HG02798 (cell line): ENCODE measurements at regions not wholly inside any gene's neighbourhood (a gene's known extent, or its start where the extent isn't known, plus 50 kb on each side); places are given as distances from the start of the nearest gene placed in this dataset.

Experiments
- ATAC-seq: cut with Tn5 transposase; IDR thresholded peaks from one replicate; pipeline ENCODE4 v1.9.1; 2021; ENCODE audit warnings: mild to moderate bottlenecking; ENCODE audit not compliant: unreplicated experiment, poor library complexity

- no peak for ATAC-seq
Observed at GRCh38 chr1:186620566-186621350, 59.5 kb downstream of the PTGS2 start.

GRCh38 chr1:186618401-186619170 is 61.6 kb downstream of the PTGS2 start:
- ATAC-seq, result peak; percentile 100

GRCh38 chr1:186617926-186618325 is 62.3 kb downstream of the PTGS2 start:
- peak; percentile 3 for ATAC-seq

GRCh38 chr1:186616511-186616910 is 63.7 kb downstream of the PTGS2 start:
- no peak for ATAC-seq

- ATAC-seq, result no peak
Observed at GRCh38 chr1:186615332-186615731, 64.9 kb downstream of the PTGS2 start.

- ATAC-seq, result no peak
Observed at GRCh38 chr1:186611156-186611555, 69.1 kb downstream of the PTGS2 start.

- ATAC-seq, result no peak
Observed at GRCh38 chr1:186609183-186609582, 71.0 kb downstream of the PTGS2 start.

- ATAC-seq, result peak; percentile 86
Observed at GRCh38 chr1:186605762-186606350, 74.4 kb downstream of the PTGS2 start.

GRCh38 chr1:186595969-186596368 is 84.3 kb downstream of the PTGS2 start:
- peak; percentile 38 for ATAC-seq

- no peak for ATAC-seq
Observed at GRCh38 chr1:186578325-186579016, 101.8 kb downstream of the PTGS2 start.

- no peak for ATAC-seq
Observed at GRCh38 chr1:186577633-186578032, 102.6 kb downstream of the PTGS2 start.

GRCh38 chr1:186577216-186577615 is 103.0 kb downstream of the PTGS2 start:
- no peak for ATAC-seq

GRCh38 chr1:186575348-186575747 is 104.9 kb downstream of the PTGS2 start:
- no peak for ATAC-seq

GRCh38 chr1:186574926-186575325 is 105.3 kb downstream of the PTGS2 start:
- ATAC-seq, result no peak

GRCh38 chr1:186572509-186572908 is 107.7 kb downstream of the PTGS2 start:
- ATAC-seq, result no peak

GRCh38 chr1:186571771-186572170 is 108.5 kb downstream of the PTGS2 start:
- ATAC-seq, result no peak

GRCh38 chr1:186569856-186570255 is 108.9 kb upstream of the PDC start:
- ATAC-seq, result no peak

GRCh38 chr1:186568221-186568620 is 107.3 kb upstream of the PDC start:
- ATAC-seq, result no peak

GRCh38 chr1:186566140-186566855 is 105.4 kb upstream of the PDC start:
- no peak for ATAC-seq

- ATAC-seq, result no peak
Observed at GRCh38 chr1:186564582-186564981, 103.7 kb upstream of the PDC start.
